ENCODE measurements at regions not wholly inside any gene's neighbourhood (a gene's known extent, or its start where the extent isn't known, plus 50 kb on each side); places are given as distances from the start of the nearest gene placed in this dataset.

- no peak for TF ChIP-seq POLR2AphosphoS5 (IDR thresholded peaks at IDR 0.05; ENCODE audit: low read depth, low read length)
- no peak for TF ChIP-seq POLR2A (IDR thresholded peaks at IDR 0.05; ENCODE audit: low read depth, low read length)
- TF ChIP-seq TAF1 (IDR thresholded peaks at IDR 0.05; ENCODE audit: borderline replicate concordance, low read depth, low read length) = no peak
Measured at GRCh38 chr14:83816761-83817160, 1713.2 kb upstream of the FLRT2 start.
